Glomerular visceral epithelial cell (primary cell): ENCODE measurements at regions not wholly inside any gene's neighbourhood (a gene's known extent, or its start where the extent isn't known, plus 50 kb on each side); places are given as distances from the start of the nearest gene placed in this dataset.
"Not testable (repeated sequence)": the region's sequence is repeated elsewhere in the genome, so short reads cannot be mapped to it uniquely, and the experiment has no call there.

Experiments used
- DNase-seq: peaks from one replicate; pipeline ENCODE4 v3.0.0-alpha.2; 2016; ENCODE audit errors: extremely low spot score

- no peak for DNase-seq
These were observed 84.9 kb upstream of the CCNG1 start for GRCh38 chr5:163352531-163352930.

DNA sequence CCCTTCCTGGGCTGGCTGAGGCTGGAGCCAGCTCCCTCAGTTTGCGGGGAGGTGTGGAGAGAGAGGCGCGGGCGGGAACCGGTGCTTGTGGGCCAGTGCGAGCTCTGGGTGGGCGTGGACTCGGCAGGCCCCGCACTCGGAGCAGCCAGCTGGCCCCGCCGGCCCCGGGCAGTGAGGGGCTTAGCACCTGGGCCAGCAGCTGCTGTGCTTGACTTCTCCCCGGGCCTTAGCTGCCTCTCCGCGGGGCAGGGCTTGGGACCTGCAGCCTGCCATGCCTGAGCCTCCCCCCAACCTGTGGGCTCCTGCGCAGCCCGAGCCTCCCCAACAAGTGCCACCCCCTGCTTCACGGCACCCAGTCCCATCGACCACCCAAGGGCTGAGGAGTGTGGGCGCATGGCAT lies 81.6 kb upstream of the CCNG1 start:
- DNase-seq = not testable (repeated sequence)

GRCh38 chr5:163357636-163358035 lies 79.8 kb upstream of the CCNG1 start:
- DNase-seq = no peak

GRCh38 chr5:163360656-163361055 lies 76.7 kb upstream of the CCNG1 start:
- no peak for DNase-seq

GRCh38 chr5:163361450-163361849 lies 75.9 kb upstream of the CCNG1 start:
- no peak for DNase-seq

DNA sequence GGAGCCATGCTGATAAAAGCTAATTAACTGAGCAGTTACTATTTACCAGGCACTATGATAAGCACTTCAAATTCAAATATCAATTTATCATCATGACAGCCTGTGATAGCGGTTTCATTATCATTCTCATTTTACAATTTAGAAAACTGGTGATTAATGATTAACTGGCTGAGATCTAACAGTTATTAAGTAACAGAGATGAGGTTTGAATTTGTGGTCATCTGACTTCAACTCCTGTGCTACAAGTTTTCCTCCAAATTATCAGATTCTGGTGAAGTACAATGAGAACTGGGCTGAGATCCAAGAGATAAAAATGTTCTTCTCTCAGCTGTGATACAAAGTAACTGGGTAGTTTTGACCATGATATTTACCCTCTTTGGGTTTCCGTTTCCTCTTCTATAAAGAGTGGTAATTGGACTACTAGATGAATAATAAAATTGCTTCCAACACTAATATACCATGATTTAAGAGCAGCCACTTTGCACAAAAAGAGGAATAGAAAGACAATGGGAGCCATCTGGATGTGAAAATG lies 74.5 kb upstream of the CCNG1 start:
- DNase-seq = peak; percentile 5

- no peak for DNase-seq
These were observed 74.0 kb upstream of the CCNG1 start for GRCh38 chr5:163363389-163363788.

DNA sequence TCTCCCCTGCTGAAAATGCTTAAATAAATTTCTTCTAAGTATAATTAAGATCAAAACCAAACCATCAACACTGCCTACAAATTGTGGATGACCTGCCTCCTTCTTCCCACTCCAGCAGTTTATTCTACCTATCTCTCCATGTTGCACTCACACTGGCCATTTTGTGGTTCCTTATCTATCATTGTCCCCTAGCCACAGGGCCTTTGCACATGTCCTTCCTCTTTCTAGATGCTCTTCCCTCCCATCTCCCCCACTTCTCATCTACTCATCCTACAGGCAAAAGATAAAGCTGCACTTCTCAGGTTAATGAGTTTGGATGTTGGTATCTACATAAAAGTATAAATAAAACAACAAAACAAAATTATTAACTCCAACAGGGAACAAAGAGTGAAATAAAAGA lies 70.6 kb upstream of the CCNG1 start:
- DNase-seq = no peak

- DNase-seq = no peak
These were observed 67.5 kb upstream of the CCNG1 start for GRCh38 chr5:163369776-163370385.

DNA sequence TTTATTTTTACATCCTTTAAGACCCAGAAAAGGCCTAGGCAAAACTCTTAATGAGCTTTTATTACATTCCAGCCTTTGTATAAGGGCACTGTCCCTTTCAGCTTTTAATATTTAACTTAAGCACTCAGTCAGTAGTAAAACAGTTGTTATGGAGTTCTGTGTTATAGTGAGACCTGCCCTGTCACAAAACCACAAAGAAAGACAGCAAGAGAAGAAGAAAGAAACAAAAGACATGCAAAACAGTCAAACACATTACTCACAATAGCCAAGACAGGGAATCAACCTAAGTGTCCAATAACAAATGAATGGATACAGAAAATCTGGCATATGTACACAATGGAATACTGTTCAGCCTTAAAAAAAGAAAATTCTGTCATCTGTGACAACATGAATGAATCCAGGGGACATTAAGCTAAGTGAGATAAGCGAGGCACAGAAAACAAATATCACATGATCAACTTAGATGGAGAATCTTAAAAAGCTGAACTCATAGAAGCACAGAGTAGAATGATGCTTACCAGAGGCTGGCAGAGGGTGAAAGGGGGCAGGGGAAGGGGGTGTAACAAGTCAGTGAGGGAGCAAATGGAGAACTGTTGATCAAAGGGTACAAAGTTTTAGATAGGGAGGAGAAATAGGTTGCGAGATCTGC lies 63.8 kb upstream of the CCNG1 start:
- no peak for DNase-seq

- no peak for DNase-seq
These were observed 59.4 kb upstream of the CCNG1 start for GRCh38 chr5:163377982-163378381.

DNA sequence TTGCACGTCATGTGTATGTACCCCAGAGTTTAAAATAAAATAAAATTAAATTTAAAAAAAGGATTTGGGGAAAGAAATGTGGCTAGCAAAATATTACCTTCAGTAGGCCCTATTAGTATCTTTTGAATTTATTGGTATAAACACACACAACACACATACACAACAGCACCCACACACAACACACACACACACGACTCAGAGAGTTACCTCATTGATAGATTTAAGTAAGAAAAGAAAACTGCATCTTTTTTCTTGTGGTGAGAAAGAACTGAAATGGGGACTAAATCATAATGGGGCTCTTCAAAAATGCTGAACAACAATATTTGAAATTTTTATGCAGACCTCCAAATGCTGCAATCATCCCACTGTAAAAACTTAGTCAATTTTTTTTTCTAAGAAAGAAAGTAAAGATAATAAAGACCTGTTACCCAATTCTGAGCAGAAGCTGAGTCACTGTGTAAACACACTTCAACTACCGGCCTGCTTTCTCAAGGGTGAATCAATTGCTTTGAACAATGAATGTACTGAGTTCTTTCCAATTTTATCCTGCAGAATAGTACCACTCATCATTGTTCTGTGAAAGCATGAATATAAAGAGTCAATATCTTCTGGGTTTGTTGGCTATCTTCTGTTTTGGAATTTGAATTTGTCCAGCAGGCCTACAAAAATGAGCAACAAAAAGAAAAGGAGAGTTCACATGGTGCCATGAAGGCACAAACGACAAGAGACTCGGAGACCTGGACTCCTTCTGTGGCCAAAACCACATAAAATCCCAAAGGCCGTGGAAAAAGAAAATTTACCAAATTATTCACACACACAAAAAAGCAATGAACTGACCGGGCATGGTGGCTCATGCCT lies 57.9 kb upstream of the CCNG1 start:
- peak; percentile 55 for DNase-seq

DNA sequence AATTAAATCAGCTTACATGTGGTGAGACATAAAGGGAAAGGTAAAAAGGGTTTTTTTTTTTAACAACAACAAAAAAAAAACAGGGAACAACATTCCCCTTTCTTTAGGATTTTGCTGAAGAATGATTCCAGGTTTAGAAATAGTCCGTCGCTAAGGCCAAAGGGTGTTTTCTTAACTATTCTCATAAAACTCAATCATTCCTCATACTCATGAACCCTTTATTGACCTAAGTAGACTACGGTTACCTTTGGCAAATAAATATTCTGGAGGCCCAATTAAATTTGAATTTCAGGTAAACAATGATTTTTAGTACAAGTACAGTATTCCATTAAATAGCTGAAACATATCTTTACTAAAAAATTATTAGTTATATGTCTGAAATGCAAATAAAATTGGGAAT lies 55.6 kb upstream of the CCNG1 start:
- no peak for DNase-seq

- DNase-seq = no peak
These were observed 53.6 kb upstream of the CCNG1 start for GRCh38 chr5:163383754-163384153.

DNA sequence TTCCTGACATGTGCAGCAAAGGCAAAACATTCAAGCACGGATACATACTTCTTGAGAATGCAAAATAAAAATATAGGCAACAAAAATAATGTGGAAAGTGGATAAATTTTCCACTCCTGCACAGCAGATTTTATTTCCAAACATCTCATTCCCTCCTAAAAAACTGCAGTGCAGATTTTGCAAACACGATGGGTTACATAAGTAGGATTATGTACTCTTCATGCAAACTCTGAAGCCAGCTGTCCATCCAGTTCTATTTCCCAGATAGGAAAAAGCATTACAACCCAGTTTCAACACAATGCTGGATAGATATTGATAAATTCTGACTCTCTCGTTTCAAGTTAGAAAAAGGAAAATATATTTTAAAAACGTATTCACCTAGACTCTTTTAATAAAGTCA lies 52.7 kb upstream of the CCNG1 start:
- no peak for DNase-seq

DNA sequence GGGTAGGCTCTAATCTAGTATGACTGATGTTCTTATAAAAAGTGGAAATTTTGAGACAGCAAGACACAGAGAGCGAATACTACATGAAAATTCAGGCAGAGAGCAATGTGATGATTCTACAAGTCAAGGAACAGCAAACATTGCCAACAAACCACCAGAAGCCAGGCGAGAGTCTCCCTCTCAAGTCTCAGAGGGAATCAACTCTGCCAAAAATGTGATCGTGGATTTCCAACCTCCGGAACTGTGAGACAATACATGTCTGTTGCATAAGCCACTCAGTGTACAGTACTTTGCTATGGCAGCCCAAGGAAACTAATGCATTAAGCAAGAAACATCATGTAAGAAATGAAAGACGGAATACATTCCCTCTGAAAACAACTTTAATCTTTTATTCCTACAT lies 52.1 kb upstream of the CCNG1 start:
- DNase-seq = no peak

- DNase-seq = no peak
These were observed 51.6 kb upstream of the CCNG1 start for GRCh38 chr5:163385824-163386223.

GRCh38 chr5:163386352-163386751 lies 51.0 kb upstream of the CCNG1 start:
- DNase-seq = no peak

GRCh38 chr5:163387589-163388343 lies 49.6 kb upstream of the CCNG1 start:
- DNase-seq = no peak
